ENCODE measurements at regions not wholly inside any gene's neighbourhood (a gene's known extent, or its start where the extent isn't known, plus 50 kb on each side); places are given as distances from the start of the nearest gene placed in this dataset.

DNA sequence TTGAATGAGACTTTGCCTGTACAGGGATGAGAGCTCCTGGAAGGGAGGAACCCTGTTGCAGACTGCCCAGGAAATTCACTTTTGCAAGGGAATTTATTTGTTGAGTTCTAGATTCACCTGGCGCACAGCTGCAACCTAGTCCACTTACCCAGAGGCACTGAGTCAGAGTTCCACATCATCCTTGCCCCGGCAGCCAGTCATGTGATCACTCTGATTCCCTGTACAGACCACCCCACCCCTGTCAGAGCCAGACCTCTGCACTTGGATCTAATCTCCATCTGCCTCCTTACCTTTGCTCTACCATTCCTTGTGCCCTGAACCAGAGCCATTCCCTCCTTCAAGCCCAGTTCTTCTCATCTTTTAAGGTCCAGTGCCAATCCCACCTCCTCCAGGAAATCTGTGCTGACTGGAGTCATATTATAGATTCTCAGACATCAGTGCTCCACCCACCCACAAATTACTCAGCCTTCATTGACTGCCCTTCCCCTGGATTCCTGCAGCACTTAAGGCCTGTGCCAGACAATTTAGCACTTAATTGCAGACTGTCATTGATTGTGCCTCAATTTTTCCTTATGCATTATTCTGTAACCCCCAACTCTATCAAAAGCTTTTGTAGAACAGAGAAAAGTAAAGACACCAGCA is 84.1 kb upstream of the MAGEA4 start:
- Histone ChIP-seq H3K27ac (ENCODE audit: low read length) (no peak overlapping the region), H3K36me3 (ENCODE audit: control insufficient read depth, insufficient read depth, low read length) (no peaks in the 10 kb centered on the region), H3K27me3 (ENCODE audit: control insufficient read depth, insufficient read depth, low read length) (peaks cover 15% of the 10 kb centered on the region), H3K9me3 (replicated peaks; ENCODE audit: control insufficient read depth, low read depth, low read length) (no peaks in the 10 kb centered on the region), H3K4me1 (ENCODE audit: control insufficient read depth, insufficient read depth, low read length) (peaks cover 18% of the 10 kb centered on the region), H3K4me3 (ENCODE audit: low read length) (no peak overlapping the region)
- DNase-seq: no peak
- 85% methylated on average over 2 of the region's 2 CpGs for WGBS (ENCODE audit: insufficient coverage)

GRCh38 chrX:151830911-151831310 is 81.8 kb upstream of the MAGEA4 start:
- no peaks in the 10 kb centered on the region for H3K36me3 ChIP-seq (ENCODE audit: control insufficient read depth, insufficient read depth, low read length)
- WGBS (ENCODE audit: insufficient coverage): no CpG with 5 or more reads among the region's 4 CpGs
- peaks cover 6% of the 10 kb centered on the region for H3K27me3 ChIP-seq (ENCODE audit: control insufficient read depth, insufficient read depth, low read length)
- no peak overlapping the region for H3K27ac ChIP-seq (ENCODE audit: low read length)
- H3K4me1 ChIP-seq (ENCODE audit: control insufficient read depth, insufficient read depth, low read length): peaks cover 6% of the 10 kb centered on the region
- no peaks in the 10 kb centered on the region for H3K9me3 ChIP-seq (replicated peaks; ENCODE audit: control insufficient read depth, low read depth, low read length)
- DNase-seq: no peak
- no peak overlapping the region for H3K4me3 ChIP-seq (ENCODE audit: low read length)

DNA sequence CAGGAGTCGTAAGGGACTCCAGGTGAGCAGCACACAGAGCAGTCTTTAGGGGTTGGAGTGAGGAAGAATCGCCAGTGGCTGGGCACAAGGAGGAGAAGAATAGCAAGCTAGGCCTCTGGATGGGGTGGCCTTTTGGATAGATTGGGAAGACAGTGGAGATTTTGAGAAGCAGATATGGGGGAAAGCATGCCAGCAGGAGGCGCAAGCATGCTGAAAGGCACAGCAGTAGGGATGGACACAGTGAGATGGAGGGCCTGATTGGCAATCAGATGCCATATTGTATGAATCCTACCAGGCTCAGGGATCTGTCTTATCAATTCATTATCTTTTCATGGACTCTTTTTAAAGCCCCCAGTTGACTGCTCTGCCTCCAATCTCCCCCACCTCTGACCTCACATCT is 60.4 kb upstream of the MAGEA4 start:
- 62% methylated on average over 3 of the region's 3 CpGs for WGBS (ENCODE audit: insufficient coverage)

GRCh38 chrX:151854726-151855495 is 57.8 kb upstream of the MAGEA4 start:
- H3K9me3 ChIP-seq (replicated peaks; ENCODE audit: control insufficient read depth, low read depth, low read length): no peaks in the 10 kb centered on the region
- 33% methylated on average over 1 of the region's 4 CpGs for WGBS (ENCODE audit: insufficient coverage)
- H3K27ac ChIP-seq (ENCODE audit: low read length): no peak overlapping the region
- no peaks in the 10 kb centered on the region for H3K4me1 ChIP-seq (ENCODE audit: control insufficient read depth, insufficient read depth, low read length)
- no peaks in the 10 kb centered on the region for H3K36me3 ChIP-seq (ENCODE audit: control insufficient read depth, insufficient read depth, low read length)
- H3K27me3 ChIP-seq (ENCODE audit: control insufficient read depth, insufficient read depth, low read length): peaks cover 2% of the 10 kb centered on the region
- no peak for DNase-seq
- no peak overlapping the region for H3K4me3 ChIP-seq (ENCODE audit: low read length)

More for the DNA sequence above, 60.4 kb upstream of the MAGEA4 start:
- Histone ChIP-seq H3K36me3 (ENCODE audit: control insufficient read depth, insufficient read depth, low read length) (no peaks in the 10 kb centered on the region), H3K27ac (ENCODE audit: low read length) (no peak overlapping the region), H3K4me1 (ENCODE audit: control insufficient read depth, insufficient read depth, low read length) (no peaks in the 10 kb centered on the region), H3K9me3 (replicated peaks; ENCODE audit: control insufficient read depth, low read depth, low read length) (no peaks in the 10 kb centered on the region), H3K27me3 (ENCODE audit: control insufficient read depth, insufficient read depth, low read length) (peaks cover 7% of the 10 kb centered on the region), H3K4me3 (ENCODE audit: low read length) (no peak overlapping the region)
- no peak for DNase-seq

- no peaks in the 10 kb centered on the region for H3K27me3 ChIP-seq (ENCODE audit: control insufficient read depth, insufficient read depth, low read length)
- no peaks in the 10 kb centered on the region for H3K4me1 ChIP-seq (ENCODE audit: control insufficient read depth, insufficient read depth, low read length)
- no CpG with 5 or more reads among the region's 1 CpG for WGBS (ENCODE audit: insufficient coverage)
- H3K4me3 ChIP-seq (ENCODE audit: low read length): no peak overlapping the region
- H3K27ac ChIP-seq (ENCODE audit: low read length): no peak overlapping the region
- no peaks in the 10 kb centered on the region for H3K9me3 ChIP-seq (replicated peaks; ENCODE audit: control insufficient read depth, low read depth, low read length)
- DNase-seq: no peak
- no peaks in the 10 kb centered on the region for H3K36me3 ChIP-seq (ENCODE audit: control insufficient read depth, insufficient read depth, low read length)
Measured at GRCh38 chrX:151859481-151859880, 53.2 kb upstream of the MAGEA4 start.

- no peaks in the 10 kb centered on the region for H3K27me3 ChIP-seq (ENCODE audit: control insufficient read depth, insufficient read depth, low read length)
- 68% methylated on average over 4 of the region's 4 CpGs for WGBS (ENCODE audit: insufficient coverage)
Measured at GRCh38 chrX:151860827-151861226, 51.9 kb upstream of the MAGEA4 start.

More at GRCh38 chrX:151860827-151861226, 51.9 kb upstream of the MAGEA4 start:
- Histone ChIP-seq H3K9me3 (replicated peaks; ENCODE audit: control insufficient read depth, low read depth, low read length) (no peaks in the 10 kb centered on the region), H3K4me3 (ENCODE audit: low read length) (no peak overlapping the region), H3K4me1 (ENCODE audit: control insufficient read depth, insufficient read depth, low read length) (no peaks in the 10 kb centered on the region), H3K27ac (ENCODE audit: low read length) (no peak overlapping the region), H3K36me3 (ENCODE audit: control insufficient read depth, insufficient read depth, low read length) (no peaks in the 10 kb centered on the region)
- no peak for DNase-seq

Measured in muscle of leg (tissue), 3 donors.